Inflammatory macrophage treated with lipopolysaccharide for 1 hour (primary cell): ENCODE measurements at regions not wholly inside any gene's neighbourhood (a gene's known extent, or its start where the extent isn't known, plus 50 kb on each side); places are given as distances from the start of the nearest gene placed in this dataset.
A peak's percentile ranks its signal among the peaks of the same experiment; 100 is the strongest.
"Not testable (repeated sequence)": the region's sequence is repeated elsewhere in the genome, so short reads cannot be mapped to it uniquely, and the experiment has no call there.

Source experiments
- DNase-seq, 2 donors: peaks; one replicate each; pipeline ENCODE4 v3.0.0-alpha.2; 2020 to 2022

DNA sequence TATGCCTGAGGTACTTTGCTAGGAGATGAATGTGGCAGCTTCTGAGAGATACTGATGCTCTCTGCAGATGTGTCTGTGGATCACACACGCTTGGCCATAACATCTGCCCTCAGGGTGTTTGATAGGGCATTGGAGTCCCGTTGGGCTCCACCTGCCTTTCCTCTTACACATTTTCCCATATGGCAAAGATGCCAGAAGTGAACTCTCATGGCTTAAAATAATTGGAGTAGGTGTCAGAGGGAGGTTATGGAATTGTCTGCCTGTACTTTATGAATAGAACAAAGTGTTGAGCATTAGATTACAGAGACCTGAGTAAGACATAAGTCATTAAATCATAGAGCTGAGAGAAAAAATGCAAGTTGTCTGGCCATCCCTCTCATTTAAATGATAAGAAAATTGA is 75.3 kb upstream of the PNPT1 start:
- DNase-seq = no peak

DNA sequence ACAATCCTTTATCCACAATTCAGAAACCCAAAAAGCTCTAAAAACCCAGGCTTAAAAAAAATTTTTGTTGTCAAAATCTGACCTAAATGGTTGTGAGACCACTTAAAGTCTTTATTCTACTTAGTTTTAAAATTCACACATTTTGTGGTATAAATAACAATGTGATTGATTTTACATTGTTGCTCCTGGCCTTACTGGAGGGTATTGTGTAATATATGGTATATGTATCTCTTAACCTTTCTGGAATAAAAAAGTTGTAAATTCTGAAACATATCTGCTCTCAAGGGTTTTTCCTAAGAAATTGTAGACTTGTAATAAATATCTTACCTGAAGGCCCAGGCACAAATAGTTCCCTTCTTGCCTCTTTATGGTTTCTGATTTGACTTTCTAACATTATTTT is 73.3 kb upstream of the PNPT1 start:
- DNase-seq = no peak

DNA sequence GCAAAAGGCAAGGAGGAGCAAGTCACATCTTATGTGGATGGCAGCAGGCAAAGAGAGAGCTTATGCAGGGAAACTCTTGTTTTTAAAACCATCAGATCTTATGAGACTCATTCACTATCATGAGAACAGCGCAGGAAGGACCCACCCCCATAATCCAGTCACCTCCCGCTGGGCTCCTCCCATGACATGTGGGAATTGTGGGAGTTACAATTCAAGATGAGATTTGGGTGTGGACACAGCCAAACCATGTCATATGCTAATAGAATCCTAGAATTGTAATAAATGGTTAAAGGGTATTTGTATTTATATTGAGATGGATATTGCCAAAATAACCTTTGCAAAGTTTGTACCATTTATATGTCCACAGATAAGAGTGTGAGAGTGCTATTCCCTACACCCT is 72.1 kb upstream of the PNPT1 start:
- DNase-seq = not testable (repeated sequence)

DNA sequence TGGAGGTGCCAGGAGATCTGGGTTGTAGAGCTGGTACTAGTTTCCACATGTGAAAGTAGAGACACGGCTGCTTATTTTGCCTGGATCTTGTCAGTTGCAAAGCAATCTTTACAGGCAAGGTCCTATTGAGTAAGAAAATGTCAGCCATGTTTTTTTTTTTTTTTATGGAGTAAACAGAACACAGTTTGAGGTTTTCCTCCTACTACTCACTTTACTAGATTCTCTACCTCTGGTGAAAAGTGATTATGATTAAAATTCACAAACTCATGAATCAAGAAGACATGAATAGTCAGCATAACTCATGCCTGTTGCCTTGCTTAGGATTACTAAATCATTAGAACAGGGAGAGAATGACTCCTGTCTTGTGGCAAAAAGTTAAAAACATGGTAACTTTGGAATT is 70.1 kb upstream of the PNPT1 start:
- DNase-seq = no peak

DNA sequence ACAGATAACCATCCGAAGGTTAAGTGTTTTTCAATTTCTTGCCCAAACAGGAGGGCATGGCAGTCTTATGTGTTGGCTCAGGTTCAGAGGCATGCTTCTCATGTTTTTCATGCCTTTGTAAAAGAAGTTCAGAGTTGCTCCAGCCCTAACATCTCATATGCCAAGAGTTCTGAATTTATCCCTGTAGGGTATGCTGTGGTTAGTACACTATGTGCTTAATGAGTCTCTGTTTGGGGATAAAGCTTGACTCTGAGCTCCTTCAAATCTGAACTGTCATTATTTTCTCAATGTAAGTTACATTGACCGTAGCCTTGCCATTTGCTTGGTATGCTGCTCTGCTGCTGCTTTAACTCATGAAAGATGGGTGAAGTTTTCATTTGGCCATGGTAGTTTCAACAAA is 67.9 kb upstream of the PNPT1 start:
- no peak for DNase-seq

DNA sequence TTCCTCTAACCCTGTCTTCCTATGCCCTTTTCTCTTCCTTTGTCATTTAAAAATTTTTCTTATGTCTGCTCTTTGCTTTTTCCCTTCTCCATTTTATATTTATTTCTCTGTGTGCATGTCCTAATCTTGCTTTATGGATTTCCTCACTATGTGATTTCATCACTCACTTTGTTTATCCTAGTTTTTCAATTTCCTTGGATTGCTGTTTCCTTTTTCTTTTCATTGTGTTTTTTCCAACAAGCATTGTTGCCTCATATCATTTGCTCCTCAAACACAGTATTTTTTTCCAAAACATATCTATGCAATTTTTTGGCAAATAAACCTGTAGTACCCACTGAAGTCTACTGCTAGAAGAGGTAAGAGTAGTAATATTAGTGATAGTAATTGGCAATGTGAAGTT is 67.4 kb upstream of the PNPT1 start:
- DNase-seq = no peak

DNA sequence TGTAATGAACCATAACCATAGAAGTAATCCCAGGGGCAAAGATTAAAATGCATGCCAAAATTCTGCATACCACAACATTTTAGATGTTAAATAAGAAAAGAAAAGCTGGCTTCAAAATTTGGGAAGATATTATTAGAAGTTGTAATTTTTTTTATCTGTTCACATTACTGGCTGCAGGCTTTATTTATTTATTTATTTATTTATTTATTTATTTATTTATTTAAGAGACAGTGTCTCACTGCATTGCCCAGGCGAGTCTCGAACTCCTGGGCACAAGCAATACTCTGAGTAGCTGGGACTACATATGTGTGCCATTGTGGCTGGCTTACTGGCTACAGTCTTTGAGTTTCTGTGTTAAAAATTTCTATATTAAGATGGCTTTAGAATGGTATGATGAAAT is 66.5 kb upstream of the PNPT1 start:
- no peak for DNase-seq

DNA sequence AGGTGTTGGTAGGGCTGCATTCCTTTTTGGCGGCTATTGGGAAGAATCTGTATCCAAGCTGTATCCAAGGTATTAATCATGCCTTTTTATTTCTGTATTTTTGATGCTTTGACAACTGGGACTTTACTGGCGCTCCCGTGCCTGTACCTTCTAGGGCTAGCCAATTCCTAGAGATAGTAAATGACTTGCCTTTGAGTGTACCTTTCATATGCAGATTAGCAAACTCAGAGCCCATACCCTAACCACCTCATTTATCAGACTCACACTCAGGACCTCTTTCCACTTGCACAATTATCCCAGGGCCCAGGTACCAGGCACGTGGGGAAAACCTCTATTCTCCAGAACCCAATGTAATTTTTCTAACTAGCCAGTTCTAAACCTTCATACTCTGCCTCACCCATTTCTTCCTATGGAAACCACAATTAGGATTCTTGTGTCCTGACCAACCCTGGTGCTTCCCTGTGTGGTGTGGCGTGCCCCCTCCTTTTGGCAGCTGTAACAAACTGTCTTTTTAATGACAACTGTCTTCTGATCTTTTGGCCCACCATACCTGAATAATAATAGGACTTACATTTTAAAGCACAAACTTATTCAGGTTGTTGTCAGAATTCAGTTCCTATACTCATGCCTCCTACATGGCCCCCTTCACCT is 65.8 kb upstream of the PNPT1 start:
- no peak for DNase-seq

DNA sequence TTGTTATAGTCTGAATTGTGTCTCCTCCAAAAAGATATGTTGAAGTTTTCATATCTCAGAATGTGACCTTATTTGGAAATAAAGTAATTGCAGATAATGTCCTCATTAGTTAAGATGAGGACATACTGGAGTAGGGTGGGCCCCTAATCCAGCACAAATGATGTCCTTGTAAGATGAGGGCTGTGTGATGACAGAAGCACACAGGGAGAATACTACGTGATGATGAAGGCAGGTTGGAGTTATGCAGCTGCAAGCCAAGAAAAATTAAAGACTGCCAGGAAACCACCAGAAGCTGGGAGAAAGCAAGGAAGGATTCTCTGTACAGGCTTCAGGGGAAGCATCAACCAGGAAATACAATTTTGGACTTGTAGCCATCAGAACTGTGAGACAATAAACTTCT is 58.3 kb upstream of the PNPT1 start:
- DNase-seq = no peak

DNA sequence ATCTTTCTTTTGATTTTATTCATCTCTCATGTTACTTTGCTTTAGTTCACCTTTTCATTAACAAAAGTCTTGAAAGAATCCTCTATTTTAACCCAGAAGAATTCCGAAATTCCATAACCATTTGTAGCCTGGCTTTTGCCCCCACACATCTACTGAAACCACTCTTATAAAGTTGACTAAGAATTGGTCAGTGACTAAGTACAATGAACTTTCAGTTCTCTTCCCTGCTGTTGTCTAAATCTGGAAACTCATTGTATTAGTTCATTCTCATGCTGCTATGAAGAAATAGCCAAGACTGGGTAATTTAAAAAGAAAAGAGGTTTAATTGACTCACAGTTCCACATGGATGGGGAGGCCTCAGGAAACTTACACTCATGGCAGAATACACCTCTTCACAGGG is 49.9 kb upstream of the PNPT1 start:
- peak in 1 of 2 donors; percentile 8 for DNase-seq
